ENCODE measurements at regions not wholly inside any gene's neighbourhood (a gene's known extent, or its start where the extent isn't known, plus 50 kb on each side); places are given as distances from the start of the nearest gene placed in this dataset.

DNA sequence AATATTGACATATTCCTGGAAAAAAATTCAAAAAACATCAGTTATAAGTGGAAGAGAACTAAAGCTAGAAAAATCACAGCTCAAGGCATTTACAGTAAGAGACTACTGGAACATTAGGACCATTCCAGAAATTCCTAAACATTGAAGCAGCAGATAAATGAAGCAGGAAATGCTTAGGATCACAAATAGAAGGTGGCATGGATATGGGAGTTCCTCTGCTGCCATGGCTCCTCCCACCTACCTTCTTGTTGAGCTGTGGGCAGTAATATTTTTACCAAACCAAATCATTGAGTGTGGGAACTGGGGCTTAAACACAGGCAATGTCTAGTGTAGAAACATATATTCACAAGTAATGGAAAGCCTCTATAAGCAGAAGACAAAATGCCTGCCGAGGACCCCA is 292.8 kb downstream of the ANKRD7 start:
- no peak for DNase-seq (ENCODE audit: low read depth in 1 of 2, low spot score in 1 of 2)
- Histone ChIP-seq H3K4me3 (replicated peaks; ENCODE audit: insufficient read depth, low read length) (no peak overlapping the region), H3K27ac (replicated peaks) (no peak overlapping the region), H3K27me3 (ENCODE audit: insufficient read depth, poor library complexity, severe bottlenecking) (no peaks in the 10 kb centered on the region)
- no peak for TF ChIP-seq SPI1 (IDR thresholded peaks at IDR 0.05; ENCODE audit: borderline replicate concordance, low read depth)
- no peak for TF ChIP-seq GABPA (IDR thresholded peaks at IDR 0.05; ENCODE audit: low read depth)
- TF ChIP-seq, protein P1, sequence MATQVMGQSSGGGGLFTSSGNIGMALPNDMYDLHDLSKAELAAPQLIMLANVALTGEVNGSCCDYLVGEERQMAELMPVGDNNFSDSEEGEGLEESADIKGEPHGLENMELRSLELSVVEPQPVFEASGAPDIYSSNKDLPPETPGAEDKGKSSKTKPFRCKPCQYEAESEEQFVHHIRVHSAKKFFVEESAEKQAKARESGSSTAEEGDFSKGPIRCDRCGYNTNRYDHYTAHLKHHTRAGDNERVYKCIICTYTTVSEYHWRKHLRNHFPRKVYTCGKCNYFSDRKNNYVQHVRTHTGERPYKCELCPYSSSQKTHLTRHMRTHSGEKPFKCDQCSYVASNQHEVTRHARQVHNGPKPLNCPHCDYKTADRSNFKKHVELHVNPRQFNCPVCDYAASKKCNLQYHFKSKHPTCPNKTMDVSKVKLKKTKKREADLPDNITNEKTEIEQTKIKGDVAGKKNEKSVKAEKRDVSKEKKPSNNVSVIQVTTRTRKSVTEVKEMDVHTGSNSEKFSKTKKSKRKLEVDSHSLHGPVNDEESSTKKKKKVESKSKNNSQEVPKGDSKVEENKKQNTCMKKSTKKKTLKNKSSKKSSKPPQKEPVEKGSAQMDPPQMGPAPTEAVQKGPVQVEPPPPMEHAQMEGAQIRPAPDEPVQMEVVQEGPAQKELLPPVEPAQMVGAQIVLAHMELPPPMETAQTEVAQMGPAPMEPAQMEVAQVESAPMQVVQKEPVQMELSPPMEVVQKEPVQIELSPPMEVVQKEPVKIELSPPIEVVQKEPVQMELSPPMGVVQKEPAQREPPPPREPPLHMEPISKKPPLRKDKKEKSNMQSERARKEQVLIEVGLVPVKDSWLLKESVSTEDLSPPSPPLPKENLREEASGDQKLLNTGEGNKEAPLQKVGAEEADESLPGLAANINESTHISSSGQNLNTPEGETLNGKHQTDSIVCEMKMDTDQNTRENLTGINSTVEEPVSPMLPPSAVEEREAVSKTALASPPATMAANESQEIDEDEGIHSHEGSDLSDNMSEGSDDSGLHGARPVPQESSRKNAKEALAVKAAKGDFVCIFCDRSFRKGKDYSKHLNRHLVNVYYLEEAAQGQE (IDR thresholded peaks at IDR 0.05; ENCODE audit: insufficient replicate concordance, low read depth): no peak
- TF ChIP-seq POLR2AphosphoS5 (IDR thresholded peaks at IDR 0.05; ENCODE audit: low read depth): no peak
- TF ChIP-seq, protein P2, sequence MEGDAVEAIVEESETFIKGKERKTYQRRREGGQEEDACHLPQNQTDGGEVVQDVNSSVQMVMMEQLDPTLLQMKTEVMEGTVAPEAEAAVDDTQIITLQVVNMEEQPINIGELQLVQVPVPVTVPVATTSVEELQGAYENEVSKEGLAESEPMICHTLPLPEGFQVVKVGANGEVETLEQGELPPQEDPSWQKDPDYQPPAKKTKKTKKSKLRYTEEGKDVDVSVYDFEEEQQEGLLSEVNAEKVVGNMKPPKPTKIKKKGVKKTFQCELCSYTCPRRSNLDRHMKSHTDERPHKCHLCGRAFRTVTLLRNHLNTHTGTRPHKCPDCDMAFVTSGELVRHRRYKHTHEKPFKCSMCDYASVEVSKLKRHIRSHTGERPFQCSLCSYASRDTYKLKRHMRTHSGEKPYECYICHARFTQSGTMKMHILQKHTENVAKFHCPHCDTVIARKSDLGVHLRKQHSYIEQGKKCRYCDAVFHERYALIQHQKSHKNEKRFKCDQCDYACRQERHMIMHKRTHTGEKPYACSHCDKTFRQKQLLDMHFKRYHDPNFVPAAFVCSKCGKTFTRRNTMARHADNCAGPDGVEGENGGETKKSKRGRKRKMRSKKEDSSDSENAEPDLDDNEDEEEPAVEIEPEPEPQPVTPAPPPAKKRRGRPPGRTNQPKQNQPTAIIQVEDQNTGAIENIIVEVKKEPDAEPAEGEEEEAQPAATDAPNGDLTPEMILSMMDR (IDR thresholded peaks at IDR 0.05; ENCODE audit: insufficient read depth, low read length): no peak

DNA sequence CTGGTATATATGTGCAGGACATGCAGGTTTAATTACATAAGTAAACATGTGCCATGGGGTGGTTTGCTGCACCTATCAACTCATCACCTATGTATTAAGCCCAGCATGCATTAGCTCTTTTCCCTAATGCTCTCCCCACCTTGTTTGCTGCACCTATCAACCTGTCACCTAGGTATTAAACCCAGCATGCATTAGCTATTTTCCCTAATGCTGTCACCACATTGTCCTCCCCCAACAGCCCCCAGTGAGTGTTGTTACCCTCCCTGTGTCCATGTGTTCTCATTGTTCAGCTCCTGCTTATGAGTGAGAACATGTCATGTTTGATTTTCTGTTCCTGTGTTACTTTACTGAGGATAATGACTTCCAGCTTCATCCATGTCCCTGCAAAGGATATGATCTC is 300.5 kb downstream of the ANKRD7 start:
- H3K27me3 ChIP-seq (ENCODE audit: insufficient read depth, poor library complexity, severe bottlenecking): no peaks in the 10 kb centered on the region
- H3K27ac ChIP-seq (replicated peaks): no peak overlapping the region
- TF ChIP-seq, protein P1 (IDR thresholded peaks at IDR 0.05; ENCODE audit: insufficient replicate concordance, low read depth): no peak
- TF ChIP-seq GABPA (IDR thresholded peaks at IDR 0.05; ENCODE audit: low read depth) (no peak), SPI1 (IDR thresholded peaks at IDR 0.05; ENCODE audit: borderline replicate concordance, low read depth) (no peak), POLR2AphosphoS5 (IDR thresholded peaks at IDR 0.05; ENCODE audit: low read depth) (no peak)
- TF ChIP-seq, protein P2 (IDR thresholded peaks at IDR 0.05; ENCODE audit: insufficient read depth, low read length): no peak
- DNase-seq (ENCODE audit: low read depth in 1 of 2, low spot score in 1 of 2): no peak
- no peak overlapping the region for H3K4me3 ChIP-seq (replicated peaks; ENCODE audit: insufficient read depth, low read length)

DNA sequence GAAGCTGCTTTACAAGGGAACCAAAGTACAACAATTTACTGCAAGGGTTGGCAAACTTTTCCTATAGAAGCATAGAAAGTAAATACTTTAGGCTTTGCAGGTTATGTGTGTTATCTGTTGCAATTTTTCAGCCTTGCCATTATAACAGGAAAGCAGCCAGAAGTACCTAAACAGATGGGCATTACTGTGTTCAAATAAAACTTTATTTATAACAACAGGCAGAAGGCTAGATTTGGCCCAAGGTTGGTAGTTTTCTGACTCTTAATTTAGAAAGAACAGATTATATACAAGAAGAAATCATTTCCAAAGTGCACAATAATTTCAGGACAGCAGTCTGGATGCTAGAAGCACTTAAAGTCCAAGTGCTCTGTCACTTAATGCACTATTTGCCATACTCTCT is 307.1 kb downstream of the ANKRD7 start:
- Histone ChIP-seq H3K27ac (replicated peaks) (no peak overlapping the region), H3K4me3 (replicated peaks; ENCODE audit: insufficient read depth, low read length) (no peak overlapping the region), H3K27me3 (ENCODE audit: insufficient read depth, poor library complexity, severe bottlenecking) (no peaks in the 10 kb centered on the region)
- DNase-seq (ENCODE audit: low read depth in 1 of 2, low spot score in 1 of 2): no peak
- no peak for TF ChIP-seq GABPA (IDR thresholded peaks at IDR 0.05; ENCODE audit: low read depth)
- TF ChIP-seq, protein P2 (IDR thresholded peaks at IDR 0.05; ENCODE audit: insufficient read depth, low read length): no peak
- no peak for TF ChIP-seq SPI1 (IDR thresholded peaks at IDR 0.05; ENCODE audit: borderline replicate concordance, low read depth)
- TF ChIP-seq POLR2AphosphoS5 (IDR thresholded peaks at IDR 0.05; ENCODE audit: low read depth): no peak
- TF ChIP-seq, protein P1 (IDR thresholded peaks at IDR 0.05; ENCODE audit: insufficient replicate concordance, low read depth): no peak
